ENCODE measurements at regions not wholly inside any gene's neighbourhood (a gene's known extent, or its start where the extent isn't known, plus 50 kb on each side); places are given as distances from the start of the nearest gene placed in this dataset.

- no peak overlapping the region for H3K4me3 ChIP-seq (ENCODE audit: low read length)
- no peak for TF ChIP-seq ZNF274 (IDR thresholded peaks at IDR 0.05; ENCODE audit: low read depth, low read length)
Observed at GRCh38 chr7:68680235-68680872, 917.9 kb upstream of the AUTS2 start.

GRCh38 chr7:68682910-68683309, 915.4 kb upstream of the AUTS2 start:
- H3K4me3 ChIP-seq (ENCODE audit: low read length): no peak overlapping the region
- TF ChIP-seq ZNF274 (IDR thresholded peaks at IDR 0.05; ENCODE audit: low read depth, low read length): no peak

GRCh38 chr7:68684246-68684839, 913.9 kb upstream of the AUTS2 start:
- no peak for TF ChIP-seq ZNF274 (IDR thresholded peaks at IDR 0.05; ENCODE audit: low read depth, low read length)
- no peak overlapping the region for H3K4me3 ChIP-seq (ENCODE audit: low read length)

DNA sequence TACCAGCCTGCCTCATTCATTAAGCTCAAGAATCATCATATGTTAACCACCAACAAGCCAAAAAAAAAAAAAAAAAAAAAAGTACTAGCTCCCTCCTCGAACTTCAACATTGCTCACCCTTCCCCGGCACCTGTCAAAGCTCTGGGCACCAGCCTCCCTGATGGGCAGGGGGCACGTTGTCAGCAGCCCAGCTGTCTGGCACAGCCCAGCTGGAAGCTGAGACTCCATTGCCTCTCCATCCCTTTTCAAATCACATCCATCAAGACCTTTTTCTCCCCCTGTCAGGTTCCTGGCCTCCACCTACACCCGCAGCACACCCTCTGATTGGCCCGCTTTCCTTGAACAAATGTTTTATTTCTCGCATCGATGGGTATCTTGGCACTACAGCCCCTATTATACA, 913.3 kb upstream of the AUTS2 start:
- H3K4me3 ChIP-seq (ENCODE audit: low read length): no peak overlapping the region
- TF ChIP-seq ZNF274 (IDR thresholded peaks at IDR 0.05; ENCODE audit: low read depth, low read length): no peak

DNA sequence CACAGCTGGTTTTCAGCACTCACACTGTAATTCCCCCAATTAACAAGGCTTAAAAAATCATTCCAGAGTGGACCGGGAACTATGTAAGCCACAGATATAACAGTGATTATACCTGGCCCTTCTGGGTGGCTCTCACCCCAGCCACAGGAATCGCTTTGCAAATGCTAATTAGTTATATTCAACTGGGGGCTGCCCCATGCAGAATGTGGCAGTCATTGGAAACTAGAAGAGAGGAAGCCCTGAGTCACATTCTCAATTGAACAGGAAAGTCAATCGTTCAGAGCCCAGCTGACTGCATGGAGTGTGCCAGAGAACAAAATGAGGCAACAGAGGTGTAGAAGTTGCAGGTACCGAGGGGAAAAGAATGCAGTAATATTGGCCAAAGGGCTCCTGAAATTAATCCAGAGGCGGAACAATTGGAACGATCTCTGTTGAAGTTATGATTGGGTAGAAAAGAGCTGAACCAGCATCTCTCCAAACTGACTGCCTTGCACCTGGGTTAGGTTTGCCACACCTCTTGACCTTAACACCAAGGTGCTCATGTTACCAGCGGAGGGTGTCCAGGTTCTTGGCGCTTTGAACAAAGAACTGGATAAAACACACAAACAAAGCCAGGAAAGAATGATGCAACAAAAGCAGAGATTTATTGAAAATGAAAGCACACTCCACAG, 909.7 kb upstream of the AUTS2 start:
- no peak for TF ChIP-seq ZNF274 (IDR thresholded peaks at IDR 0.05; ENCODE audit: low read depth, low read length)
- H3K4me3 ChIP-seq (ENCODE audit: low read length): no peak overlapping the region

DNA sequence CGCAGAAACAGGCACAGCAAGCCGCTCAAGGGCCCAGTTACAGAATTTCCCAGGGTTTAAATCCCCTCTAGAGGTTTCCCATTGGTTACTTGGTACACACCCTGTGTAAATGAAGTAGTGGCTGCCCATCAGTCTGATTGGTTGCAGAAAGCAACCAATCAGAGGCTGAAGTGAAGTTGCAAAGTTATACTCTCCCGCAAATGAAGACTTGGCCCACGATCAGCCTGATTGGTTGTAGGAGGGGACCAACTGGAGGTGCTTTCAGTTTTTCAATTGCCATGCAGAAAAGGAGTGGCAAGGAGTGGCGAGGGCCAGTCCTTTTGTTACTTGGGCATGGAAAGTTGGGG, 909.2 kb upstream of the AUTS2 start:
- TF ChIP-seq ZNF274 (IDR thresholded peaks at IDR 0.05; ENCODE audit: low read depth, low read length): no peak
- H3K4me3 ChIP-seq (ENCODE audit: low read length): no peak overlapping the region

DNA sequence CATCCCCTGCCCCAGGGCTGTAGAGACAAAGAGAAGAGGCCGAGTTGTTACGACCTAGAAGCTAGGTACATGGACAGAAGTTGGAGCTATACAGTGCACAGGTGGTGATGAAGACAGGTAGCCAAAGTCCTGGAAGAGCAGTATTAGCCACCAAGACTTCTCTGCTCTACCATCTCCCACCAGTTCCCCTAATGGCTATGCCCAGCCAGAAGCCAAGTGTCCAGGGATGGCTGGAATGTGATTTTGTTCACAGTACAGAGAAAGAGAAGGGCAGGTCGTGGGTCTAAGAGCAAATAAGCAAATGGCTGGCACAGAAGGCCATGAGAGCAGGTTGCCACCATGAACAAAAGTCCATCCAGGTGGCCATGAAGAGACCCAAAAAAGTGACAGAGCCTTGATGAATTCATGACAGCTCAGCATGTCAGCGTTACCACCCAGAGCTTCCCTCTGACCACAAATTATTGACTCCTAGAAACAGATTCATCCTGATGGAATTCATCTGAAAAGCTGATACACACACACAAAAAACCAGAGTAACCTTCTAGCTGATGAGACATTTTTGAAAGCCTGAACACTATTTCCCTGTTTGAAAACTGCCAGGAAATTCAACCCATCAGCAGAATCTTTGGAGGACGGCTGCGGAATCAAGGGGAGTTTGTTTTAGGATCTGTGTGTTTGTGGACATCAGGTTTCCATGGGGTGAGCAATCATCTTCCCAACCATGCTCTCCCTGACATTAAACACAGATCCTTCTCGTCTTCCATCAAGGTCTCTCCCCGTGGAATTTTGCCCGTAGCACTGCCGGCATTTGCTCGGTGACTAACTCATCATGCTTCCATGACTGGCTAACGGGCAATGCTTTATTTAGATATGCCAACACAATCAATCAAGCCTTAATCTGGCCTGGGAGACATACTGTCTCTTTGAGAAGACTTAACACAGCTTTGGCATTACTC, 906.7 kb upstream of the AUTS2 start:
- TF ChIP-seq ZNF274 (IDR thresholded peaks at IDR 0.05; ENCODE audit: low read depth, low read length): no peak
- no peak overlapping the region for H3K4me3 ChIP-seq (ENCODE audit: low read length)

DNA sequence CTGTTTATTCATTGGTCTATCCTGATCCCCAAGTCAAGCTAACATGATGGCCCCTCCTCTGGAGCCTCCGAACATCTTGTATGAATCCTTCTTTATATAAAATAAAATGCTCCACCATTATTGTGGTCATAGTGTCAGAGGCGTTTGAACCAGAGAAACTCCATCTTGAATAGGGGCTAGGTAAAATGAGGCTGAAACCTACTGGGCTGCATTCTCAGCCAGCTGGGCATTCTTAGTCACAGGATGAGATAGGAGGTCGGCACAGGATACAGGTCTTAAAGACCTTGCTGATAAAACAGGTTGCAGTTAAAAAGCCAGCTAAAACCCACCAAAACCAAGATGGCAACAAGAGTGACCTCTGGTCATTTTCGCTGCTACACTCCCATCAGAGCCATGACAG, 905.8 kb upstream of the AUTS2 start:
- TF ChIP-seq ZNF274 (IDR thresholded peaks at IDR 0.05; ENCODE audit: low read depth, low read length): no peak
- no peak overlapping the region for H3K4me3 ChIP-seq (ENCODE audit: low read length)

- H3K4me3 ChIP-seq (ENCODE audit: low read length): no peak overlapping the region
- TF ChIP-seq ZNF274 (IDR thresholded peaks at IDR 0.05; ENCODE audit: low read depth, low read length): no peak
Observed at GRCh38 chr7:68694656-68695055, 903.6 kb upstream of the AUTS2 start.

DNA sequence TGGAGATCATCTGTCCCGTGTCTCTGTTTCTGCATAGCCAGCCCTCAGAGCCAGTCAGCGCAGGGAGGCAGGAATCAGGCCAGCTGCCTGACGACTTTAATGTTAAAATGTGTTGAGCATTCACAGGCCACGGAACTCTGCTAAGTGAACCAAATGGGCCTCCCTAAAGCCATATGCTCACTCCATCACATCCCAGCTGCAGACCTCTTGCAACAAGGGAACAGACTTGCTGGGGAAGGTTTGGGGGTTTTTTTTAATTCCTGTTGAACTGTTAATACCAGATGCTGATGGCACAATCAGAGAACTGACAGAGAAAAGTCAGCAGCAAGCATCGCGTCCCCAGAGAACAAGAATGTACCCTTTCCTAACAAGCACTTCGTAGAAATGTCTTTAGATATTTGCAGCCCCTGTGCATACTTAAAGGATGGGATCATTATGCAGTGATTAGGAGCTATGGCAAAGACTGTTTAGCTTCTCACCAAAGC, 900.4 kb upstream of the AUTS2 start:
- no peak overlapping the region for H3K4me3 ChIP-seq (ENCODE audit: low read length)
- TF ChIP-seq ZNF274 (IDR thresholded peaks at IDR 0.05; ENCODE audit: low read depth, low read length): no peak

- H3K4me3 ChIP-seq (ENCODE audit: low read length): no peak overlapping the region
- no peak for TF ChIP-seq ZNF274 (IDR thresholded peaks at IDR 0.05; ENCODE audit: low read depth, low read length)
Observed at GRCh38 chr7:68699090-68699711, 899.1 kb upstream of the AUTS2 start.

DNA sequence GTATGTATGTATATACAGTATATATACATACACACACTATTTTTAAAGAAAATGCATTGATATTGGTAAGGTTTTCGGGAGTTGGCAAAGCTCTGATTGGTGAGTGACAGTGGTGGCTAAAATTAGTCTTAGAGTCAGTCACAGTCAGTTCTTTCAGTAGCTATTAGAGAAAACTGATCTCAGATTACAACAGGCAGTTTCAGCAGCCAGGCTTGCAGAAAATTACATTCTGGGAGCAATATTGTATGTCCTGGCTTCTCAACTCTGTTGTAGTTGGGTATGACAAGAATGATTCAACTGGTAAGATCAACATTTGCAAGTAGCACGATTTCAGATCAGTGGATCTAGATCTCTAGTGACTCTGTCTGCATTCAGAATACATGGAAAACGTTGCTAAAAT, 897.9 kb upstream of the AUTS2 start:
- no peak overlapping the region for H3K4me3 ChIP-seq (ENCODE audit: low read length)
- TF ChIP-seq ZNF274 (IDR thresholded peaks at IDR 0.05; ENCODE audit: low read depth, low read length): no peak

DNA sequence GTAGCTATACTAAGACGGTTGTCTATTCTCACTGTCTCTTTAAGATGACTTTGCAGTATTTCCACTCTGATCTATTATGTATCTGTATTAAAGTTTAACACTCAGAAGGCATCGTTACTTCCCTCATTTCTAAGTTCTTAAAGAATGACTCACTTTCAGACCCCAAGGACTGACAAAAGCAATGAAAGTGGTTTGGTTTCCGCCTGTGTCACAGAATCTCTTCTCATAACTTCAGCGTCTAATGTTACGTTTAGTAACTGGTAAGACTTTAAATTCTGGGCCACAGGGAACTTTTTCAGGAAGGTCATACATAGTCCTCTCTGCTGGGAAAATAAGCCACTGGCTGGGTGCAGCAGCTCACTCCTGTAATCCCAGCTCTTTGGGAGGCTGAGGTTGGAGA, 892.0 kb upstream of the AUTS2 start:
- no peak overlapping the region for H3K4me3 ChIP-seq (ENCODE audit: low read length)
- TF ChIP-seq ZNF274 (IDR thresholded peaks at IDR 0.05; ENCODE audit: low read depth, low read length): no peak

GRCh38 chr7:68707159-68707558, 891.1 kb upstream of the AUTS2 start:
- TF ChIP-seq ZNF274 (IDR thresholded peaks at IDR 0.05; ENCODE audit: low read depth, low read length): no peak
- H3K4me3 ChIP-seq (ENCODE audit: low read length): no peak overlapping the region

All from GM08714 (cell line).